Suprapubic skin (tissue), 3 donors: ENCODE measurements at regions not wholly inside any gene's neighbourhood (a gene's known extent, or its start where the extent isn't known, plus 50 kb on each side); places are given as distances from the start of the nearest gene placed in this dataset.
"Not testable (repeated sequence)": the region's sequence is repeated elsewhere in the genome, so short reads cannot be mapped to it uniquely, and the experiment has no call there.

Source experiments
- EP300 ChIP-seq: sonication (generic); formaldehyde crosslinking; IDR thresholded peaks from one replicate; pipeline ENCODE4 v1.6.1; 2017; ENCODE audit warnings: antibody characterized with exemption
- POLR2A ChIP-seq, 2 donors: fragments of 450-650 bp; IDR thresholded peaks; one replicate each; pipeline ENCODE4 v1.6.1; 2017; ENCODE audit warnings: antibody characterized with exemption in 2 of 2, mild to moderate bottlenecking in 2 of 2, moderate library complexity in 2 of 2
- TF ChIP-seq, protein P1 (sequence below), 2 donors: fragments of 200-600 bp in 1 of 2; fragments of 450-650 bp in 1 of 2; sonication (generic) in 1 of 2; IDR thresholded peaks; one replicate each; pipeline ENCODE4 v1.5.1; 2016 to 2019; ENCODE audit warnings: antibody characterized with exemption in 2 of 2, mild to moderate bottlenecking in 1 of 2, moderate library complexity in 1 of 2

DNA sequence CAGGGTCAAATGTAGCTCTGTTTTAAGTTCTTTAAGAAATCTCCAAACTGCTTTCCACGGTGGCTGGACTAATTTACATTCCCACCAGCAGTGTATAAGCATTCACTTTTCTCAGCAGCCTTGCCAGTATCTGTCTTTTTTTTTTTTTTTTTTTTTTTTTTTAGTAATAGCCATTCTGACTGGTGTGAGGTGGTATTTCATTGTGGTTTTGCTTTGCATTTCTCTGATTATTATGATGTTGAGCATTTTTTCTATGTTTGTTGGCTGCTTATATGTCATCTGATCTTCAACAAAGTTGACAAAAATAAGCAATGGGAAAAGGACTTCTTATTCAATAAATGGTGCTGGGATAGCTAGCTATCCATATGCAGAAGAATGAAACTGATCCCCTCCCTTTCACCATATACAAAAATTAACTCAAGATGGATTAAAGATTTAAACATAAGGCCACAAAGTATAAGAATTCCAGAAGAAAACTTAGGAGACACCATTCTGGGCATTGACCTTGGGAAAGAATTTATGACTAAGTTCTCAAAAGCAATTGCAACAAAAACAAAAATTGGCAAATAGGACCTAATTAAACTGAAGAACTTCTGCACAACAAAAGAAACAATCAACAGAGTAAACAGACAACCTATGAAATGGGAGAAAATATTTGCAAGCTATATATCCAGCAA lies 52.6 kb upstream of the FRMD6 start:
- not testable (repeated sequence) for TF ChIP-seq POLR2A (IDR thresholded peaks at IDR 0.05); EP300
- TF ChIP-seq, protein P1, sequence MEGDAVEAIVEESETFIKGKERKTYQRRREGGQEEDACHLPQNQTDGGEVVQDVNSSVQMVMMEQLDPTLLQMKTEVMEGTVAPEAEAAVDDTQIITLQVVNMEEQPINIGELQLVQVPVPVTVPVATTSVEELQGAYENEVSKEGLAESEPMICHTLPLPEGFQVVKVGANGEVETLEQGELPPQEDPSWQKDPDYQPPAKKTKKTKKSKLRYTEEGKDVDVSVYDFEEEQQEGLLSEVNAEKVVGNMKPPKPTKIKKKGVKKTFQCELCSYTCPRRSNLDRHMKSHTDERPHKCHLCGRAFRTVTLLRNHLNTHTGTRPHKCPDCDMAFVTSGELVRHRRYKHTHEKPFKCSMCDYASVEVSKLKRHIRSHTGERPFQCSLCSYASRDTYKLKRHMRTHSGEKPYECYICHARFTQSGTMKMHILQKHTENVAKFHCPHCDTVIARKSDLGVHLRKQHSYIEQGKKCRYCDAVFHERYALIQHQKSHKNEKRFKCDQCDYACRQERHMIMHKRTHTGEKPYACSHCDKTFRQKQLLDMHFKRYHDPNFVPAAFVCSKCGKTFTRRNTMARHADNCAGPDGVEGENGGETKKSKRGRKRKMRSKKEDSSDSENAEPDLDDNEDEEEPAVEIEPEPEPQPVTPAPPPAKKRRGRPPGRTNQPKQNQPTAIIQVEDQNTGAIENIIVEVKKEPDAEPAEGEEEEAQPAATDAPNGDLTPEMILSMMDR (IDR thresholded peaks at IDR 0.05) = not testable (repeated sequence)
